NB4 (cell line): ENCODE measurements at regions not wholly inside any gene's neighbourhood (a gene's known extent, or its start where the extent isn't known, plus 50 kb on each side); places are given as distances from the start of the nearest gene placed in this dataset.
"Not testable (repeated sequence)": the region's sequence is repeated elsewhere in the genome, so short reads cannot be mapped to it uniquely, and the experiment has no call there.

Source experiments
- DNase-seq: peaks from one replicate; pipeline ENCODE4 v3.0.0; 2010; ENCODE audit warnings: low read depth
- H3K4me3 ChIP-seq: one replicate; pipeline ENCODE4 v1.5.1; 2011; ENCODE audit warnings: mild to moderate bottlenecking, low read depth, low read length, moderate library complexity
- CTCF ChIP-seq: IDR thresholded peaks from one replicate; pipeline ENCODE4 v1.5.1; 2012; ENCODE audit warnings: low read depth, low read length
- MYC ChIP-seq: IDR thresholded peaks from 2 replicates; pipeline ENCODE4 v1.6.1; 2011; ENCODE audit warnings: low read depth, low read length
- POLR2A ChIP-seq: IDR thresholded peaks from 2 replicates; pipeline ENCODE4 v1.6.1; 2011; ENCODE audit warnings: mild to moderate bottlenecking; ENCODE audit not compliant: insufficient read length; ENCODE audit errors: extremely low read depth
- TF ChIP-seq, protein P1 (sequence below): IDR thresholded peaks from 2 replicates; pipeline ENCODE4 v1.6.1; 2011; ENCODE audit warnings: low read depth, low read length

DNA sequence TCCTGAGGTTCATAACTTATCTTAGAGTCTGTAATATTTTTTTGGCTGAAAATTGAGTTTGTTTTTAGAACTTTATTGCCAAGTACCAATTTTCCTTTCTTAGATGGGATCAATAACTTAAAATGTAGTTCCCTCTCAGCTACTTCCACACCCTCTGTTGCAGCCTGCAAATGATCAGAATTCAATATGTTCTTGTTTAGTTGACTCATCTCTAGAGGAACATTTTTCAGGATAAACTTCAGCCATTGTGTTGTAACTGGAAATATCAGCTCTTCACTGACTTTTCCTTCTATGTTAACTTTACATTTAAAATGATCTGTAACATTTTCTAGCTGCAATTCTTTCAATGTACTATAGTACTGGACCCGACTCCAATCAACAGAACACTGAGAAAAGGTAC is 115.7 kb downstream of the ESM1 start:
- TF ChIP-seq CTCF = no peak
- no peak for TF ChIP-seq POLR2A
- TF ChIP-seq, protein P1, sequence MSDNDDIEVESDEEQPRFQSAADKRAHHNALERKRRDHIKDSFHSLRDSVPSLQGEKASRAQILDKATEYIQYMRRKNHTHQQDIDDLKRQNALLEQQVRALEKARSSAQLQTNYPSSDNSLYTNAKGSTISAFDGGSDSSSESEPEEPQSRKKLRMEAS = no peak
- TF ChIP-seq MYC = no peak
- H3K4me3 ChIP-seq = no peak overlapping the region
- DNase-seq = no peak

- DNase-seq = no peak
- no peak for TF ChIP-seq POLR2A
- TF ChIP-seq CTCF = no peak
- TF ChIP-seq MYC = no peak
- TF ChIP-seq, protein P1 = no peak
- no peak overlapping the region for H3K4me3 ChIP-seq
Observed at GRCh38 chr5:54868511-54869483, 116.6 kb downstream of the ESM1 start.

GRCh38 chr5:54867310-54867944 is 118.0 kb downstream of the ESM1 start:
- no peak for TF ChIP-seq MYC
- TF ChIP-seq POLR2A = no peak
- TF ChIP-seq CTCF = no peak
- TF ChIP-seq, protein P1 = no peak
- peak; percentile 55 for DNase-seq
- no peak overlapping the region for H3K4me3 ChIP-seq

DNA sequence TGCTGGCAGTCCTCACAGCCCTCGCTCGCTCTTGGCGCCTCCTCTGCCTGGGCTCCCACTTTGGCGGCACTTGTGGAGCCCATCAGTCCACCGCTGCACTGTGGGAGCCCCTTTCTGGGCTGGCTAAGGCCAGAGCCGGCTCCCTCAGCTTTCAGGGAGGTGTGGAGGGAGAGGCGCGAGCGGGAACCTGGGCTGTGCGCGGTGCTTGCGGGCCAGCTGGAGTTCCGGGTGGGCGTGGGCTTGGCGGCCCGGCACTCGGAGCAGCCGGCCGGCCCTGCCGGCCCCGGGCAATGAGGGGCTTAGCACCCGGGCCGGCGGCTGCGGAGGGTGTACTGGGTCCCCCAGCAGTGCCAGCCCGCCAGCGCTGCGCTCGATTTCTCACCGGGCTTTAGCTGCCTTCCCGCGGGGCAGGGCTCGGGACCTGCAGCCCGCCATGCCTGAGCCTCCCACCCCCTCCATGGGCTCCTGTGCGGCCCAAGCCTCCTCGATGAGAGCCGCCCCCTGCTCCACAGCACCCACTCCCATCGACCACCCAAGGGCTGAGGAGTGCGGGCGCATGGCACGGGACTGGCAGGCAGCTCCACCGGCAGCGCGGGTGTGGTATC is 120.4 kb downstream of the ESM1 start:
- not testable (repeated sequence) for H3K4me3 ChIP-seq, DNase-seq

GRCh38 chr5:54862036-54862435 is 123.4 kb downstream of the ESM1 start:
- no peak overlapping the region for H3K4me3 ChIP-seq
- no peak for DNase-seq
- TF ChIP-seq MYC (no peak), POLR2A (no peak), CTCF (no peak)
- TF ChIP-seq, protein P1 = no peak

- no peak overlapping the region for H3K4me3 ChIP-seq
- DNase-seq = no peak
- no peak for TF ChIP-seq POLR2A
- no peak for TF ChIP-seq MYC
- TF ChIP-seq, protein P1 = no peak
- no peak for TF ChIP-seq CTCF
Observed at GRCh38 chr5:54861212-54861894, 124.0 kb downstream of the ESM1 start.
